ENCODE measurements at regions not wholly inside any gene's neighbourhood (a gene's known extent, or its start where the extent isn't known, plus 50 kb on each side); places are given as distances from the start of the nearest gene placed in this dataset.
A peak's percentile ranks its signal among the peaks of the same experiment; 100 is the strongest.

GRCh38 chr4:170388255-170388654 is 298.5 kb upstream of the AADAT start:
- Histone ChIP-seq H3K27ac (ENCODE audit: control insufficient read depth, insufficient read depth, low read length) (peak overlapping the region; percentile 23), H3K79me2 (ENCODE audit: control insufficient read depth, insufficient read depth, low read length) (no peaks in the 10 kb centered on the region), H3K27me3 (ENCODE audit: control insufficient read depth, extremely low read depth, insufficient read depth, low read length) (no peaks in the 10 kb centered on the region), H3K4me3 (ENCODE audit: control insufficient read depth in 2 of 3, extremely low read depth in 1 of 3, insufficient read depth in 2 of 3, low read depth in 1 of 3, low read length in 3 of 3) (no peak overlapping the region), H3K9me3 (ENCODE audit: control insufficient read depth, low read depth, low read length) (no peaks in the 10 kb centered on the region), H3K9ac (ENCODE audit: control insufficient read depth, extremely low read depth, insufficient read depth, low read length) (no peak overlapping the region), H3K4me1 (ENCODE audit: control insufficient read depth, extremely low read depth, insufficient read depth, low read length) (peaks cover 7% of the 10 kb centered on the region), H3K36me3 (ENCODE audit: control insufficient read depth in 2 of 2, extremely low read depth in 1 of 2, insufficient read depth in 2 of 2, low read length in 2 of 2) (no peaks in the 10 kb centered on the region), H2AFZ (ENCODE audit: control insufficient read depth, low read length) (peak overlapping the region; percentile 50), H3K9me1 (ENCODE audit: control insufficient read depth, extremely low read depth, insufficient read depth, low read length) (no peaks in the 10 kb centered on the region), H4K20me1 (ENCODE audit: control insufficient read depth, extremely low read depth, insufficient read depth, low read length) (no peaks in the 10 kb centered on the region), H3K4me2 (ENCODE audit: control insufficient read depth, extremely low read depth, insufficient read depth, low read depth, low read length) (no peak overlapping the region)
- TF ChIP-seq EZH2 (IDR thresholded peaks at IDR 0.05; ENCODE audit: low read length) (no peak), CTCF (optimal IDR thresholded peaks at IDR 0.05 in 1 of 3, IDR thresholded peaks at IDR 0.05 in 1 of 3, conservative IDR thresholded peaks at IDR 0.05 in 1 of 3; ENCODE audit: extremely low read depth in 1 of 3, insufficient read depth in 2 of 3, low read length in 3 of 3) (no peak)
- DNase-seq (ENCODE audit: low read depth, low spot score) (peak; percentile 40), FAIRE-seq (peak; percentile 49)
- dilution Hi-C loops (cut with MboI; ENCODE audit: extremely low pct_ligation_motif_present, low sequenced_read_pairs) = no loop called here

GRCh38 chr4:170386971-170387370 is 297.2 kb upstream of the AADAT start:
- Histone ChIP-seq H2AFZ (ENCODE audit: control insufficient read depth, low read length) (no peak overlapping the region), H3K27ac (ENCODE audit: control insufficient read depth, insufficient read depth, low read length) (no peak overlapping the region), H3K9ac (ENCODE audit: control insufficient read depth, extremely low read depth, insufficient read depth, low read length) (no peak overlapping the region), H3K36me3 (ENCODE audit: control insufficient read depth in 2 of 2, extremely low read depth in 1 of 2, insufficient read depth in 2 of 2, low read length in 2 of 2) (no peaks in the 10 kb centered on the region), H3K4me3 (ENCODE audit: control insufficient read depth in 2 of 3, extremely low read depth in 1 of 3, insufficient read depth in 2 of 3, low read depth in 1 of 3, low read length in 3 of 3) (no peak overlapping the region), H3K79me2 (ENCODE audit: control insufficient read depth, insufficient read depth, low read length) (no peaks in the 10 kb centered on the region), H3K9me3 (ENCODE audit: control insufficient read depth, low read depth, low read length) (no peaks in the 10 kb centered on the region), H3K9me1 (ENCODE audit: control insufficient read depth, extremely low read depth, insufficient read depth, low read length) (no peaks in the 10 kb centered on the region), H3K4me2 (ENCODE audit: control insufficient read depth, extremely low read depth, insufficient read depth, low read depth, low read length) (no peak overlapping the region), H3K4me1 (ENCODE audit: control insufficient read depth, extremely low read depth, insufficient read depth, low read length) (peaks cover 7% of the 10 kb centered on the region), H4K20me1 (ENCODE audit: control insufficient read depth, extremely low read depth, insufficient read depth, low read length) (no peaks in the 10 kb centered on the region), H3K27me3 (ENCODE audit: control insufficient read depth, extremely low read depth, insufficient read depth, low read length) (no peaks in the 10 kb centered on the region)
- FAIRE-seq (no peak), DNase-seq (ENCODE audit: low read depth, low spot score) (no peak)
- no peak for TF ChIP-seq CTCF (optimal IDR thresholded peaks at IDR 0.05 in 1 of 3, IDR thresholded peaks at IDR 0.05 in 1 of 3, conservative IDR thresholded peaks at IDR 0.05 in 1 of 3; ENCODE audit: extremely low read depth in 1 of 3, insufficient read depth in 2 of 3, low read length in 3 of 3)
- TF ChIP-seq EZH2 (IDR thresholded peaks at IDR 0.05; ENCODE audit: low read length) = no peak
- dilution Hi-C loops (cut with MboI; ENCODE audit: extremely low pct_ligation_motif_present, low sequenced_read_pairs) = no loop called here
